Caco-2 (cell line): ENCODE measurements at regions not wholly inside any gene's neighbourhood (a gene's known extent, or its start where the extent isn't known, plus 50 kb on each side); places are given as distances from the start of the nearest gene placed in this dataset.
"Not testable (repeated sequence)": the region's sequence is repeated elsewhere in the genome, so short reads cannot be mapped to it uniquely, and the experiment has no call there.

Experiments used
- BruUV-seq: library from RNA; stranded (reverse); fragments of 400-500 nt; replicated peaks from 2 replicates; lab custom pipeline; 2021; lab: Mats Ljungman, UMichigan
- CTCF ChIA-PET: fragments of 300-600 bp; sonication (Branson Sonifier 250); formaldehyde crosslinking; loops from one replicate; lab custom pipeline; 2022; ENCODE audit warnings: antibody characterized with exemption; lab: Charles Lee
- POLR2A ChIA-PET: fragments of 300-600 bp; sonication (Branson Sonifier 250); formaldehyde crosslinking; loops from one replicate; lab custom pipeline; 2022; ENCODE audit warnings: antibody characterized with exemption; lab: Charles Lee
- DNase-seq, 2 experiments: peaks; one replicate each; pipeline versions ENCODE4 v3.0.0 to v3.0.0-alpha.2; 2020 to 2022
- H3K27me3 ChIP-seq: replicated peaks from 2 replicates; pipeline ENCODE4 v1.6.0; 2011; ENCODE audit warnings: low read length; ENCODE audit not compliant: control insufficient read depth, insufficient read depth
- H3K36me3 ChIP-seq: 2 replicates; pipeline ENCODE4 v1.5.1; 2011; ENCODE audit warnings: low read length; ENCODE audit not compliant: control insufficient read depth, insufficient read depth
- H3K4me1 ChIP-seq: fragments of 250-450 bp; sonication (Bioruptor Pico); 2 replicates; pipeline ENCODE4 v1.5.1; 2020; ENCODE audit warnings: mild to moderate bottlenecking
- H3K4me3 ChIP-seq: 2 replicates; pipeline ENCODE4 v1.5.1; 2011; ENCODE audit warnings: low read depth, mild to moderate bottlenecking, control low read depth, low read length
- H3K9me3 ChIP-seq: fragments of 250-450 bp; sonication (Bioruptor Pico); 2 replicates; pipeline ENCODE4 v1.5.1; 2020; ENCODE audit warnings: mild to moderate bottlenecking, moderate library complexity
- H3K27ac Mint-ChIP-seq: one replicate; pipeline ENCODE4 v1.8.0; 2022; ENCODE audit warnings: mixed read lengths; ENCODE audit not compliant: unreplicated experiment
- H3K27me3 Mint-ChIP-seq: one replicate; pipeline ENCODE4 v1.8.0; 2022; ENCODE audit warnings: mixed read lengths; ENCODE audit not compliant: insufficient read depth, unreplicated experiment
- H3K36me3 Mint-ChIP-seq: one replicate; pipeline ENCODE4 v1.8.0; 2022; ENCODE audit warnings: mild to moderate bottlenecking, mixed read lengths; ENCODE audit not compliant: insufficient read depth, unreplicated experiment
- H3K4me1 Mint-ChIP-seq: one replicate; pipeline ENCODE4 v1.8.0; 2022; ENCODE audit warnings: low read depth, mixed read lengths; ENCODE audit not compliant: unreplicated experiment
- H3K4me3 Mint-ChIP-seq: one replicate; pipeline ENCODE4 v1.8.0; 2022; ENCODE audit warnings: mild to moderate bottlenecking, moderate library complexity, mixed read lengths; ENCODE audit not compliant: unreplicated experiment
- H3K9me3 Mint-ChIP-seq: one replicate; pipeline ENCODE4 v1.8.0; 2022; ENCODE audit warnings: mixed read lengths; ENCODE audit not compliant: unreplicated experiment
- CTCF ChIP-seq, 2 experiments: fragments of 200-600 bp in 1 of 2; IDR thresholded peaks; 1 replicate in 1 of 2; 2 replicates in 1 of 2; pipeline versions ENCODE4 v1.5.1 to v1.8.0; 2011 to 2022; ENCODE audit warnings: antibody characterized with exemption in 1 of 2, control low read depth in 1 of 2, inconsistent platforms in 1 of 2, low read depth in 1 of 2, low read length in 1 of 2, mild to moderate bottlenecking in 1 of 2, moderate library complexity in 1 of 2; ENCODE audit not compliant: insufficient read depth in 1 of 2, severe bottlenecking in 1 of 2, unreplicated experiment in 1 of 2
- intact Hi-C: fragments of 100-400 bp; cut with micrococcal nuclease; formaldehyde crosslinking; loops from one replicate; pipeline ENCODE4 v1.10.0; 2022; ENCODE audit not compliant: unreplicated experiment

GRCh38 chr2:225820826-225821225, 421.3 kb downstream of the NYAP2 start:
- no TSS peak for BruUV-seq
- no peaks in the 10 kb centered on the region for H3K27me3 Mint-ChIP-seq
- no peaks in the 10 kb centered on the region for H3K4me1 Mint-ChIP-seq
- CTCF ChIA-PET, result no interaction called here
- no peaks in the 10 kb centered on the region for H3K9me3 Mint-ChIP-seq
- intact Hi-C loops, result no loop called here
- Histone ChIP-seq H3K4me3 (no peak overlapping the region), H3K9me3 (no peaks in the 10 kb centered on the region), H3K4me1 (no peaks in the 10 kb centered on the region), H3K36me3 (no peaks in the 10 kb centered on the region), H3K27me3 (no peaks in the 10 kb centered on the region)
- no peak for TF ChIP-seq CTCF (IDR thresholded peaks at IDR 0.05; ENCODE audit: insufficient read depth in 1 of 2, low read depth in 1 of 2, low read length in 1 of 2, severe bottlenecking in 1 of 2, unreplicated experiment in 1 of 2)
- no peak for DNase-seq
- no peak overlapping the region for H3K27ac Mint-ChIP-seq
- H3K36me3 Mint-ChIP-seq, result no peaks in the 10 kb centered on the region
- POLR2A ChIA-PET, result no interaction called here
- no peak overlapping the region for H3K4me3 Mint-ChIP-seq

- H3K27ac Mint-ChIP-seq, result no peak overlapping the region
- POLR2A ChIA-PET, result no interaction called here
- TF ChIP-seq CTCF (IDR thresholded peaks at IDR 0.05; ENCODE audit: insufficient read depth in 1 of 2, low read depth in 1 of 2, low read length in 1 of 2, severe bottlenecking in 1 of 2, unreplicated experiment in 1 of 2), result no peak
- H3K9me3 ChIP-seq, result no peaks in the 10 kb centered on the region
- H3K4me1 ChIP-seq, result no peaks in the 10 kb centered on the region
- intact Hi-C loops, result no loop called here
- no peaks in the 10 kb centered on the region for H3K4me1 Mint-ChIP-seq
- H3K27me3 Mint-ChIP-seq, result peaks cover 2% of the 10 kb centered on the region
- no peaks in the 10 kb centered on the region for H3K9me3 Mint-ChIP-seq
- H3K27me3 ChIP-seq, result no peaks in the 10 kb centered on the region
- BruUV-seq, result no TSS peak
- CTCF ChIA-PET, result no interaction called here
- H3K36me3 ChIP-seq, result no peaks in the 10 kb centered on the region
- DNase-seq, result no peak
- no peak overlapping the region for H3K4me3 ChIP-seq
- no peaks in the 10 kb centered on the region for H3K36me3 Mint-ChIP-seq
- no peak overlapping the region for H3K4me3 Mint-ChIP-seq
Observed at GRCh38 chr2:225814554-225814953, 415.0 kb downstream of the NYAP2 start.

GRCh38 chr2:225806105-225806504, 406.6 kb downstream of the NYAP2 start:
- Histone ChIP-seq H3K27me3 (no peaks in the 10 kb centered on the region; the same call in 1 of the 2 replicates), H3K4me1 (no peaks in the 10 kb centered on the region), H3K9me3 (no peaks in the 10 kb centered on the region), H3K4me3 (no peak overlapping the region), H3K36me3 (no peaks in the 10 kb centered on the region)
- intact Hi-C loops, result no loop called here
- no TSS peak for BruUV-seq
- Mint-ChIP-seq H3K27ac (no peak overlapping the region), H3K9me3 (no peaks in the 10 kb centered on the region), H3K4me3 (no peak overlapping the region), H3K27me3 (peaks cover 2% of the 10 kb centered on the region), H3K4me1 (no peaks in the 10 kb centered on the region), H3K36me3 (no peaks in the 10 kb centered on the region)
- no peak for DNase-seq
- no peak for TF ChIP-seq CTCF (IDR thresholded peaks at IDR 0.05; ENCODE audit: insufficient read depth in 1 of 2, low read depth in 1 of 2, low read length in 1 of 2, severe bottlenecking in 1 of 2, unreplicated experiment in 1 of 2)
- POLR2A ChIA-PET, result no interaction called here
- CTCF ChIA-PET, result no interaction called here

- H3K4me1 Mint-ChIP-seq, H3K9me3 Mint-ChIP-seq, H3K9me3 ChIP-seq, BruUV-seq, H3K36me3 Mint-ChIP-seq, CTCF ChIA-PET, intact Hi-C loops, H3K27me3 ChIP-seq, POLR2A ChIA-PET, H3K4me1 ChIP-seq, H3K27me3 Mint-ChIP-seq, H3K4me3 Mint-ChIP-seq, DNase-seq, H3K36me3 ChIP-seq, H3K4me3 ChIP-seq, H3K27ac Mint-ChIP-seq: not testable (repeated sequence)
Observed at GRCh38 chr2:225802076-225802475, 402.6 kb downstream of the NYAP2 start.
